ENCODE measurements at regions not wholly inside any gene's neighbourhood (a gene's known extent, or its start where the extent isn't known, plus 50 kb on each side); places are given as distances from the start of the nearest gene placed in this dataset.

- DNase-seq: no peak
Measured at GRCh38 chr15:77540312-77541060, 92.2 kb downstream of the LINGO1 start.

- no peak for DNase-seq
Measured at GRCh38 chr15:77538793-77539497, 93.8 kb downstream of the LINGO1 start.

DNA sequence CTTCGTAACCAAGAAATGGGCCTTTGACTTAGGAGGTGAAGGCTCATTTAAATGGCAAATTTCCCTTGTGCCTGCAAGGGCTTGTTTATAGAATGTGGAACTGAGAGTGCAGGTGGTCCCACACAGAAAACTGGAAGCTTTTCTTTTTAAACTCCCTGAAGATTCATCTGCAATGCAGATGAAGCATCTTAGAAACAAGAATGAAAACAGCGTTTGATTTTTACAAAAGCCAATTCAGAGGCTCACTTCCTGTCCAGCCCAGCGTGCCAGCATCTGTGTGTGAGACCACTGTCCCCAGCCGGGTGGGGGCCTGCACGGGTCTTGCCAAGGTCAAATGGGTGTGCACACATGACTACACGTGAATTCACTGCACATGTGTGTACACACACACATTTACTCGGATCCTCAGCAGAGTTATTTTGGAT is 94.7 kb downstream of the LINGO1 start:
- DNase-seq: no peak

GRCh38 chr15:77537006-77537405 is 95.7 kb downstream of the LINGO1 start:
- DNase-seq: no peak

- peak; percentile 48 for DNase-seq
Measured at GRCh38 chr15:77535845-77536244, 96.9 kb downstream of the LINGO1 start.
